Left forelimb (tissue), 1 donor: ENCODE measurements at regions not wholly inside any gene's neighbourhood (a gene's known extent, or its start where the extent isn't known, plus 50 kb on each side); places are given as distances from the start of the nearest gene placed in this dataset.

Experiments
- DNase-seq: peaks from one replicate; pipeline ENCODE4 v3.0.0-alpha.2; 2018; ENCODE audit warnings: low spot score

- no peak for DNase-seq
These were observed 136.0 kb upstream of the RARB start for GRCh38 chr3:25292036-25292435.

- no peak for DNase-seq
These were observed 135.5 kb upstream of the RARB start for GRCh38 chr3:25292595-25292994.

- DNase-seq = no peak
These were observed 134.3 kb upstream of the RARB start for GRCh38 chr3:25293736-25294135.

- DNase-seq = no peak
These were observed 133.8 kb upstream of the RARB start for GRCh38 chr3:25294169-25294805.

GRCh38 chr3:25297667-25298585 is 130.1 kb upstream of the RARB start:
- no peak for DNase-seq

GRCh38 chr3:25300141-25300540 is 127.9 kb upstream of the RARB start:
- DNase-seq = no peak

- DNase-seq = no peak
These were observed 123.1 kb upstream of the RARB start for GRCh38 chr3:25304916-25305315.

- DNase-seq = no peak
These were observed 122.0 kb upstream of the RARB start for GRCh38 chr3:25306066-25306465.

- DNase-seq = no peak
These were observed 121.4 kb upstream of the RARB start for GRCh38 chr3:25306705-25307104.

GRCh38 chr3:25313286-25313685 is 114.8 kb upstream of the RARB start:
- no peak for DNase-seq

GRCh38 chr3:25324954-25325655 is 103.0 kb upstream of the RARB start:
- DNase-seq = no peak

GRCh38 chr3:25335356-25335755 is 92.7 kb upstream of the RARB start:
- no peak for DNase-seq

GRCh38 chr3:25338158-25338725 is 89.8 kb upstream of the RARB start:
- DNase-seq = no peak

GRCh38 chr3:25339225-25339624 is 88.8 kb upstream of the RARB start:
- no peak for DNase-seq

GRCh38 chr3:25344670-25345069 is 83.4 kb upstream of the RARB start:
- no peak for DNase-seq

GRCh38 chr3:25349095-25349494 is 79.0 kb upstream of the RARB start:
- no peak for DNase-seq

GRCh38 chr3:25349828-25350724 is 78.0 kb upstream of the RARB start:
- DNase-seq = no peak

- no peak for DNase-seq
These were observed 77.3 kb upstream of the RARB start for GRCh38 chr3:25350725-25351114.

- no peak for DNase-seq
These were observed 74.0 kb upstream of the RARB start for GRCh38 chr3:25354071-25354470.

- DNase-seq = no peak
These were observed 72.8 kb upstream of the RARB start for GRCh38 chr3:25355034-25355885.

- DNase-seq = no peak
These were observed 72.1 kb upstream of the RARB start for GRCh38 chr3:25355998-25356397.
